A549 (cell line): ENCODE measurements at regions not wholly inside any gene's neighbourhood (a gene's known extent, or its start where the extent isn't known, plus 50 kb on each side); places are given as distances from the start of the nearest gene placed in this dataset.

Experiments
- ATAC-seq, 2 experiments: fragments of 200-7000 bp in 1 of 2; fragments of >200 bp in 1 of 2; cut with Nextera tagmentation in 1 of 2; cut with Tn5 transposase in 1 of 2; 3 replicates each; pipeline versions ENCODE4 v1.8.0 to v1.9.1; 2018 to 2020; ENCODE audit warnings: mild to moderate bottlenecking in 1 of 2, moderate library complexity in 1 of 2
- CTCF ChIA-PET: fragments of 300-600 bp; sonication (Branson Sonifier 250); formaldehyde crosslinking; extraction: SDS; loops from one replicate; lab custom pipeline; 2021; ENCODE audit warnings: antibody characterized with exemption, inconsistent platforms; lab: Yijun Ruan, JAX
- POLR2A ChIA-PET: fragments of 350-600 bp; formaldehyde crosslinking; extraction: SDS; loops from one replicate; lab custom pipeline; 2021; ENCODE audit warnings: antibody characterized with exemption, inconsistent platforms; lab: Yijun Ruan, JAX
- DNase-seq, 2 experiments: peaks; one replicate each; pipeline versions ENCODE4 v3.0.0 to v3.0.0-alpha.2; 2011 to 2016; ENCODE audit warnings: low read depth in 1 of 2, low spot score in 1 of 2
- FAIRE-seq: peaks from 2 replicates; lab custom pipeline; 2011; peaks lifted over from hg19 to GRCh38; lab: Jason Lieb, UNC
- H3K27ac ChIP-seq, 2 experiments: fragments of >200 bp; sonication (Bioruptor Twin); formaldehyde crosslinking; 3 replicates each; pipeline ENCODE4 v1.5.1; 2016 to 2017
- H3K4me1 ChIP-seq: fragments of >200 bp; sonication (Bioruptor Twin); formaldehyde crosslinking; 3 replicates; pipeline ENCODE4 v1.6.1; 2016
- H3K4me2 ChIP-seq: fragments of >200 bp; sonication (Bioruptor Twin); formaldehyde crosslinking; 3 replicates; pipeline ENCODE4 v1.6.1; 2016
- H3K4me3 ChIP-seq: fragments of >200 bp; sonication (Bioruptor Twin); formaldehyde crosslinking; 3 replicates; pipeline ENCODE4 v1.5.1; 2016
- H3K9me3 ChIP-seq: fragments of >200 bp; sonication (Bioruptor Twin); formaldehyde crosslinking; 3 replicates; pipeline ENCODE4 v1.6.1; 2016
- CBX8 ChIP-seq: fragments of 200-600 bp; sonication (generic); IDR thresholded peaks from 2 replicates; pipeline ENCODE4 v1.6.1; 2016
- CHD2 ChIP-seq: fragments of 150-350 bp; IDR thresholded peaks from 2 replicates; pipeline ENCODE4 v1.6.1; 2014; ENCODE audit warnings: low read length; ENCODE audit not compliant: partially characterized antibody
- CHD4 ChIP-seq: fragments of 200-600 bp; sonication (generic); IDR thresholded peaks from 2 replicates; pipeline ENCODE4 v1.6.1; 2016; ENCODE audit warnings: antibody characterized with exemption, mild to moderate bottlenecking, borderline replicate concordance
- FOSB ChIP-seq: fragments of 250-450 bp; sonication (Bioruptor Pico); IDR thresholded peaks from 2 replicates; pipeline ENCODE4 v1.5.0; 2020; ENCODE audit warnings: mild to moderate bottlenecking, moderate library complexity
- FOXS1 ChIP-seq: fragments of 250-450 bp; sonication (Bioruptor Pico); IDR thresholded peaks from 2 replicates; pipeline ENCODE4 v1.5.0; 2020; ENCODE audit warnings: mild to moderate bottlenecking, moderate library complexity
- GATA3 ChIP-seq: IDR thresholded peaks from 2 replicates; pipeline ENCODE4 v1.6.1; 2012; ENCODE audit warnings: borderline replicate concordance
- HOXA7 ChIP-seq: fragments of 250-450 bp; sonication (Bioruptor Pico); IDR thresholded peaks from 2 replicates; pipeline ENCODE4 v1.5.0; 2020; ENCODE audit warnings: mild to moderate bottlenecking, moderate library complexity
- HOXB5 ChIP-seq: fragments of 250-450 bp; sonication (Bioruptor Pico); IDR thresholded peaks from 2 replicates; pipeline ENCODE4 v1.5.0; 2020; ENCODE audit warnings: mild to moderate bottlenecking, moderate library complexity
- MAFK ChIP-seq: fragments of 450-650 bp; IDR thresholded peaks from 2 replicates; pipeline ENCODE4 v1.6.1; 2014; ENCODE audit not compliant: partially characterized antibody
- MAZ ChIP-seq: fragments of 150-350 bp; IDR thresholded peaks from 2 replicates; pipeline ENCODE4 v1.6.1; 2014; ENCODE audit warnings: antibody characterized with exemption, low read depth, low read length, borderline replicate concordance
- MYC ChIP-seq: IDR thresholded peaks from 2 replicates; pipeline ENCODE4 v1.6.1; 2012; ENCODE audit warnings: mild to moderate bottlenecking, inconsistent platforms, low read length, improper control_type of control experiment, borderline replicate concordance
- NPAS2 ChIP-seq: fragments of 250-450 bp; sonication (Bioruptor Pico); IDR thresholded peaks from 2 replicates; pipeline ENCODE4 v1.8.0; 2022; ENCODE audit warnings: mild to moderate bottlenecking, moderate library complexity, borderline replicate concordance
- POLR2A ChIP-seq: IDR thresholded peaks from 2 replicates; pipeline ENCODE4 v1.6.1; 2012; ENCODE audit warnings: mild to moderate bottlenecking, low read length
- RARB ChIP-seq: fragments of 250-450 bp; sonication (Bioruptor Pico); IDR thresholded peaks from 2 replicates; pipeline ENCODE4 v1.8.0; 2021; ENCODE audit warnings: mild to moderate bottlenecking, moderate library complexity
- SMC3 ChIP-seq: fragments of >200 bp; sonication (Bioruptor Twin); formaldehyde crosslinking; IDR thresholded peaks from 3 replicates; pipeline ENCODE4 v1.6.1; 2018; ENCODE audit warnings: inconsistent platforms
- SREBF2 ChIP-seq: fragments of 450-650 bp; IDR thresholded peaks from 2 replicates; pipeline ENCODE4 v1.6.1; 2014; ENCODE audit warnings: mild to moderate bottlenecking, moderate library complexity
- ZFP36 ChIP-seq: fragments of 450-650 bp; IDR thresholded peaks from 2 replicates; pipeline ENCODE4 v1.6.1; 2014; ENCODE audit warnings: borderline replicate concordance; ENCODE audit not compliant: partially characterized antibody
- WGBS: methylation state at CpG from one replicate; pipeline ENCODE4 v1.1.6; 2017; ENCODE audit errors: missing lambda C conversion rate; 5-methylcytosine and 5-hydroxymethylcytosine counted together
- TF ChIP-seq, protein P1 (sequence below): fragments of >200 bp; sonication (Bioruptor Twin); formaldehyde crosslinking; IDR thresholded peaks from 3 replicates; pipeline ENCODE4 v1.5.1; 2016
- TF ChIP-seq, protein P2 (sequence below): IDR thresholded peaks from 2 replicates; pipeline ENCODE4 v1.6.1; 2012; ENCODE audit warnings: low read depth, borderline replicate concordance
- TF ChIP-seq, protein P3 (sequence below): fragments of 250-450 bp; sonication (Bioruptor Pico); IDR thresholded peaks from 2 replicates; pipeline ENCODE4 v1.5.0; 2020; ENCODE audit warnings: low read depth, mild to moderate bottlenecking, moderate library complexity
- TF ChIP-seq, protein P4 (sequence below): fragments of >200 bp; sonication (Bioruptor Twin); formaldehyde crosslinking; IDR thresholded peaks from 2 replicates; pipeline ENCODE4 v1.6.1; 2016
- TF ChIP-seq, protein P5 (sequence below): fragments of 250-450 bp; sonication (Bioruptor Pico); IDR thresholded peaks from 2 replicates; pipeline ENCODE4 v1.5.0; 2021; ENCODE audit warnings: mild to moderate bottlenecking, moderate library complexity, borderline replicate concordance

DNA sequence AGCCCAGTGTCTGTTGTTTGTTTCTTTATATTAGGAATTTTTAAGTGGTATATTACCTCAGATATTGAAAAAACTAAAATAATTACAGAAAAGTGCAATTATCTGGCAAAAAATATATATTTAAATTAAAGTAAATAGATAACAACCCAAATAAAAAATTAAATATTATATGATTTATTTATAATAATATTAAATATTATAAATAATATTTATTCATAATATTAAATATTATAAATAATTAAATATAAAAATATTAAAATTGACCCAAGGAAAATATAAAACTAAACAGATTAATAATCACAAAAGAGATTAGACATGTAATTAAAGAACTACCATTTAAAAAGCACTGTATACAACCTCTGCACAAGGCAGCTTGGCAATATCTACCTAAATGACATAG is 331.9 kb upstream of the POGK start:
- Histone ChIP-seq H3K4me3 (no peak overlapping the region), H3K4me1 (no peaks in the 10 kb centered on the region), H3K4me2 (no peak overlapping the region), H3K9me3 (no peaks in the 10 kb centered on the region), H3K27ac (no peak overlapping the region)
- ChIA-PET CTCF (no interaction called here), POLR2A (no interaction called here)
- TF ChIP-seq CBX8 (no peak), POLR2A (no peak), CHD4 (no peak), CHD2 (no peak), HOXB5 (CRISPR knock-in tag) (no peak), NPAS2 (no peak), MAZ (no peak), HOXA7 (CRISPR knock-in tag) (no peak), FOSB (CRISPR knock-in tag) (no peak), GATA3 (no peak), MYC (no peak)
- TF ChIP-seq, protein P1, sequence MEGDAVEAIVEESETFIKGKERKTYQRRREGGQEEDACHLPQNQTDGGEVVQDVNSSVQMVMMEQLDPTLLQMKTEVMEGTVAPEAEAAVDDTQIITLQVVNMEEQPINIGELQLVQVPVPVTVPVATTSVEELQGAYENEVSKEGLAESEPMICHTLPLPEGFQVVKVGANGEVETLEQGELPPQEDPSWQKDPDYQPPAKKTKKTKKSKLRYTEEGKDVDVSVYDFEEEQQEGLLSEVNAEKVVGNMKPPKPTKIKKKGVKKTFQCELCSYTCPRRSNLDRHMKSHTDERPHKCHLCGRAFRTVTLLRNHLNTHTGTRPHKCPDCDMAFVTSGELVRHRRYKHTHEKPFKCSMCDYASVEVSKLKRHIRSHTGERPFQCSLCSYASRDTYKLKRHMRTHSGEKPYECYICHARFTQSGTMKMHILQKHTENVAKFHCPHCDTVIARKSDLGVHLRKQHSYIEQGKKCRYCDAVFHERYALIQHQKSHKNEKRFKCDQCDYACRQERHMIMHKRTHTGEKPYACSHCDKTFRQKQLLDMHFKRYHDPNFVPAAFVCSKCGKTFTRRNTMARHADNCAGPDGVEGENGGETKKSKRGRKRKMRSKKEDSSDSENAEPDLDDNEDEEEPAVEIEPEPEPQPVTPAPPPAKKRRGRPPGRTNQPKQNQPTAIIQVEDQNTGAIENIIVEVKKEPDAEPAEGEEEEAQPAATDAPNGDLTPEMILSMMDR, result no peak
- TF ChIP-seq, protein P2, sequence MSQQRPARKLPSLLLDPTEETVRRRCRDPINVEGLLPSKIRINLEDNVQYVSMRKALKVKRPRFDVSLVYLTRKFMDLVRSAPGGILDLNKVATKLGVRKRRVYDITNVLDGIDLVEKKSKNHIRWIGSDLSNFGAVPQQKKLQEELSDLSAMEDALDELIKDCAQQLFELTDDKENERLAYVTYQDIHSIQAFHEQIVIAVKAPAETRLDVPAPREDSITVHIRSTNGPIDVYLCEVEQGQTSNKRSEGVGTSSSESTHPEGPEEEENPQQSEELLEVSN, result no peak
- ATAC-seq (no peak), FAIRE-seq (no peak), DNase-seq (no peak)

DNA sequence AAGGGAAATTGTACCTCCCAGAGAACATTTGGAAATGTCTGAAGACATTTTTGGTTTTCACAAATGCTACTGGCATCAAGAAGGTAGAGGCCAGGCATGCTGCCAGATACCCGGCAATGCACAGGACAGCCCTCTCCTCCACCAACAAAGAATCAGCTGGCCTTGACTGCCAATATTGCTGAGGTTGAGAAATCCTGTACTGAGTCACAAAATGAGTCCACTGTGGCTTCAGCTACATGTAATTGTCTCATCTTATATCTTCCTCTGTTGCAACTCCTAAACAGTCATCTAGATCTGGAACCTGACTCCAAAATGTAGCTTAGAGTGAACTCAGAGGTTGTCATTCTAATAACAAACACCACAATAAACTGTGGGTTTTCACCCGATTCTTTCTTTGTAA is 327.5 kb upstream of the POGK start:
- FAIRE-seq (no peak), DNase-seq (no peak), ATAC-seq (no peak)
- no peaks in the 10 kb centered on the region for H3K4me1 ChIP-seq
- TF ChIP-seq MAZ (no peak), SREBF2 (no peak), SMC3 (no peak)
- H3K4me2 ChIP-seq, result no peak overlapping the region
- 0% methylated on average over 2 of the region's 2 CpGs for WGBS
- H3K4me3 ChIP-seq, result no peak overlapping the region
- POLR2A ChIA-PET, result no interaction called here
- CTCF ChIA-PET, result no interaction called here
- H3K9me3 ChIP-seq, result no peaks in the 10 kb centered on the region; the same call in 2 of the 3 replicates
- H3K27ac ChIP-seq, result no peak overlapping the region

DNA sequence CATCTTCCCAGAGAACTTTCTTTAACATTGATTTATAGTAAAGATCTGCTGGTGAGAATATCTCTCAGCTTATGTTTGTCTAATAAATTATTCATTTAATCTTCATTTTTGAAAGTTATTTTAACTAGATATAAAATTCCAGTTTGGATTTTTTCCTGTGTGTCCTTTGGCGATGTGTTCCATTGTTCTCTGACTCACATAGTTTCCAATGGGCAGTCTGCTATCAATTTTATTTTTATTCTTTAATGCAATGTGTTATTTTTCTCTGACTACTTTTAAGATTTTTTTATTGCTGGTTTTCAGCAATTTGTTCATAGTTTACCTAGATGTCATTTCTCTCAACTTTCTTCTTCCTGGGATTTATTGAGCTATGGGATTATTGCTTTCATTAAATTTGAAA is 325.2 kb upstream of the POGK start:
- ATAC-seq, result no peak
- no peak for DNase-seq
- FAIRE-seq, result no peak
- ChIA-PET POLR2A (no interaction called here), CTCF (no interaction called here)
- Histone ChIP-seq H3K4me1 (no peaks in the 10 kb centered on the region), H3K4me3 (no peak overlapping the region), H3K27ac (no peak overlapping the region), H3K4me2 (no peak overlapping the region), H3K9me3 (no peaks in the 10 kb centered on the region; the same call in 2 of the 3 replicates)
- 19% methylated on average over 1 of the region's 1 CpG for WGBS
- TF ChIP-seq HOXB5 (CRISPR knock-in tag), result no peak
- TF ChIP-seq RARB, result no peak
- TF ChIP-seq, protein P3, sequence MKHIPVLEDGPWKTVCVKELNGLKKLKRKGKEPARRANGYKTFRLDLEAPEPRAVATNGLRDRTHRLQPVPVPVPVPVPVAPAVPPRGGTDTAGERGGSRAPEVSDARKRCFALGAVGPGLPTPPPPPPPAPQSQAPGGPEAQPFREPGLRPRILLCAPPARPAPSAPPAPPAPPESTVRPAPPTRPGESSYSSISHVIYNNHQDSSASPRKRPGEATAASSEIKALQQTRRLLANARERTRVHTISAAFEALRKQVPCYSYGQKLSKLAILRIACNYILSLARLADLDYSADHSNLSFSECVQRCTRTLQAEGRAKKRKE (CRISPR knock-in tag), result no peak
- TF ChIP-seq MAFK, result no peak
- TF ChIP-seq, protein P1, result no peak
- TF ChIP-seq MAZ, result no peak
- no peak for TF ChIP-seq SREBF2
- TF ChIP-seq ZFP36, result no peak
- TF ChIP-seq, protein P2, result no peak
- TF ChIP-seq FOXS1 (CRISPR knock-in tag), result no peak
- no peak for TF ChIP-seq CHD2
- TF ChIP-seq, protein P4, sequence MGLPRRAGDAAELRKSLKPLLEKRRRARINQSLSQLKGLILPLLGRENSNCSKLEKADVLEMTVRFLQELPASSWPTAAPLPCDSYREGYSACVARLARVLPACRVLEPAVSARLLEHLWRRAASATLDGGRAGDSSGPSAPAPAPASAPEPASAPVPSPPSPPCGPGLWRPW, result no peak
- no peak for TF ChIP-seq HOXA7 (CRISPR knock-in tag)
- TF ChIP-seq, protein P5, sequence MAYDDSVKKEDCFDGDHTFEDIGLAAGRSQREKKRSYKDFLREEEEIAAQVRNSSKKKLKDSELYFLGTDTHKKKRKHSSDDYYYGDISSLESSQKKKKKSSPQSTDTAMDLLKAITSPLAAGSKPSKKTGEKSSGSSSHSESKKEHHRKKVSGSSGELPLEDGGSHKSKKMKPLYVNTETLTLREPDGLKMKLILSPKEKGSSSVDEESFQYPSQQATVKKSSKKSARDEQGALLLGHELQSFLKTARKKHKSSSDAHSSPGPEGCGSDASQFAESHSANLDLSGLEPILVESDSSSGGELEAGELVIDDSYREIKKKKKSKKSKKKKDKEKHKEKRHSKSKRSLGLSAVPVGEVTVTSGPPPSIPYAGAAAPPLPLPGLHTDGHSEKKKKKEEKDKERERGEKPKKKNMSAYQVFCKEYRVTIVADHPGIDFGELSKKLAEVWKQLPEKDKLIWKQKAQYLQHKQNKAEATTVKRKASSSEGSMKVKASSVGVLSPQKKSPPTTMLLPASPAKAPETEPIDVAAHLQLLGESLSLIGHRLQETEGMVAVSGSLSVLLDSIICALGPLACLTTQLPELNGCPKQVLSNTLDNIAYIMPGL (CRISPR knock-in tag), result no peak
